Peyer's patch (tissue), 4 donors: ENCODE measurements at regions not wholly inside any gene's neighbourhood (a gene's known extent, or its start where the extent isn't known, plus 50 kb on each side); places are given as distances from the start of the nearest gene placed in this dataset.
"Not testable (repeated sequence)": the region's sequence is repeated elsewhere in the genome, so short reads cannot be mapped to it uniquely, and the experiment has no call there.

Source experiments
- POLR2A ChIP-seq, 2 donors: fragments of 450-650 bp; IDR thresholded peaks; one replicate each; pipeline ENCODE4 v1.5.1; 2017; ENCODE audit warnings: antibody characterized with exemption in 2 of 2, mild to moderate bottlenecking in 2 of 2, moderate library complexity in 2 of 2
- TF ChIP-seq, protein P1 (sequence below), 6 experiments: fragments of 450-650 bp in 4 of 6; fragments of 200-600 bp in 2 of 6; sonication (generic) in 1 of 6; IDR thresholded peaks; one replicate each; pipeline ENCODE4 v1.5.1; 2017 to 2019; ENCODE audit warnings: antibody characterized with exemption in 6 of 6, mild to moderate bottlenecking in 3 of 6, moderate library complexity in 1 of 6

- TF ChIP-seq, protein P1, sequence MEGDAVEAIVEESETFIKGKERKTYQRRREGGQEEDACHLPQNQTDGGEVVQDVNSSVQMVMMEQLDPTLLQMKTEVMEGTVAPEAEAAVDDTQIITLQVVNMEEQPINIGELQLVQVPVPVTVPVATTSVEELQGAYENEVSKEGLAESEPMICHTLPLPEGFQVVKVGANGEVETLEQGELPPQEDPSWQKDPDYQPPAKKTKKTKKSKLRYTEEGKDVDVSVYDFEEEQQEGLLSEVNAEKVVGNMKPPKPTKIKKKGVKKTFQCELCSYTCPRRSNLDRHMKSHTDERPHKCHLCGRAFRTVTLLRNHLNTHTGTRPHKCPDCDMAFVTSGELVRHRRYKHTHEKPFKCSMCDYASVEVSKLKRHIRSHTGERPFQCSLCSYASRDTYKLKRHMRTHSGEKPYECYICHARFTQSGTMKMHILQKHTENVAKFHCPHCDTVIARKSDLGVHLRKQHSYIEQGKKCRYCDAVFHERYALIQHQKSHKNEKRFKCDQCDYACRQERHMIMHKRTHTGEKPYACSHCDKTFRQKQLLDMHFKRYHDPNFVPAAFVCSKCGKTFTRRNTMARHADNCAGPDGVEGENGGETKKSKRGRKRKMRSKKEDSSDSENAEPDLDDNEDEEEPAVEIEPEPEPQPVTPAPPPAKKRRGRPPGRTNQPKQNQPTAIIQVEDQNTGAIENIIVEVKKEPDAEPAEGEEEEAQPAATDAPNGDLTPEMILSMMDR (IDR thresholded peaks at IDR 0.05), result not testable (repeated sequence)
- not testable (repeated sequence) for TF ChIP-seq POLR2A (IDR thresholded peaks at IDR 0.05)
Measured at GRCh38 chr2:194462883-194463282, 1194.1 kb upstream of the SLC39A10 start.
